ENCODE measurements at regions not wholly inside any gene's neighbourhood (a gene's known extent, or its start where the extent isn't known, plus 50 kb on each side); places are given as distances from the start of the nearest gene placed in this dataset.

GRCh38 chr5:23579566-23579965, 72.2 kb downstream of the PRDM9 start:
- WGBS (ENCODE audit: insufficient coverage, insufficient read length) = no CpG with 5 or more reads among the region's 3 CpGs
- H3K4me3 ChIP-seq (ENCODE audit: low read length) = no peak overlapping the region
- no peak for DNase-seq (ENCODE audit: low read depth, low spot score)
- H3K4me1 ChIP-seq (ENCODE audit: control insufficient read depth, insufficient read depth, low read length) = no peaks in the 10 kb centered on the region
- H3K9me3 ChIP-seq (ENCODE audit: control insufficient read depth, insufficient read depth, low read length) = no peaks in the 10 kb centered on the region
- H3K27ac ChIP-seq (ENCODE audit: low read length) = no peak overlapping the region
- H3K27me3 ChIP-seq (ENCODE audit: control insufficient read depth, insufficient read depth, low read length) = no peaks in the 10 kb centered on the region
- no peaks in the 10 kb centered on the region for H3K36me3 ChIP-seq (ENCODE audit: control insufficient read depth, insufficient read depth, low read length)

- no peak for DNase-seq (ENCODE audit: low read depth, low spot score)
- H3K27me3 ChIP-seq (ENCODE audit: control insufficient read depth, insufficient read depth, low read length) = no peaks in the 10 kb centered on the region
- H3K27ac ChIP-seq (ENCODE audit: low read length) = no peak overlapping the region
- no peaks in the 10 kb centered on the region for H3K36me3 ChIP-seq (ENCODE audit: control insufficient read depth, insufficient read depth, low read length)
- no CpG with 5 or more reads among the region's 3 CpGs for WGBS (ENCODE audit: insufficient coverage, insufficient read length)
- no peaks in the 10 kb centered on the region for H3K4me1 ChIP-seq (ENCODE audit: control insufficient read depth, insufficient read depth, low read length)
- no peaks in the 10 kb centered on the region for H3K9me3 ChIP-seq (ENCODE audit: control insufficient read depth, insufficient read depth, low read length)
- no peak overlapping the region for H3K4me3 ChIP-seq (ENCODE audit: low read length)
Observed at GRCh38 chr5:23583081-23583480, 75.7 kb downstream of the PRDM9 start.

- no peaks in the 10 kb centered on the region for H3K4me1 ChIP-seq (ENCODE audit: control insufficient read depth, insufficient read depth, low read length)
- H3K4me3 ChIP-seq (ENCODE audit: low read length) = no peak overlapping the region
- H3K27ac ChIP-seq (ENCODE audit: low read length) = no peak overlapping the region
- no peaks in the 10 kb centered on the region for H3K9me3 ChIP-seq (ENCODE audit: control insufficient read depth, insufficient read depth, low read length)
- no peaks in the 10 kb centered on the region for H3K27me3 ChIP-seq (ENCODE audit: control insufficient read depth, insufficient read depth, low read length)
- H3K36me3 ChIP-seq (ENCODE audit: control insufficient read depth, insufficient read depth, low read length) = no peaks in the 10 kb centered on the region
- DNase-seq (ENCODE audit: low read depth, low spot score) = no peak
- WGBS (ENCODE audit: insufficient coverage, insufficient read length) = no CpG with 5 or more reads among the region's 3 CpGs
Observed at GRCh38 chr5:23588841-23589326, 81.5 kb downstream of the PRDM9 start.

- 100% methylated on average over 2 of the region's 4 CpGs for WGBS (ENCODE audit: insufficient coverage, insufficient read length)
Observed at GRCh38 chr5:23591250-23591649, 83.8 kb downstream of the PRDM9 start.

GRCh38 chr5:23606927-23607326, 99.5 kb downstream of the PRDM9 start:
- Histone ChIP-seq H3K9me3 (ENCODE audit: control insufficient read depth, insufficient read depth, low read length) (no peaks in the 10 kb centered on the region), H3K36me3 (ENCODE audit: control insufficient read depth, insufficient read depth, low read length) (no peaks in the 10 kb centered on the region), H3K27me3 (ENCODE audit: control insufficient read depth, insufficient read depth, low read length) (no peaks in the 10 kb centered on the region), H3K4me3 (ENCODE audit: low read length) (no peak overlapping the region), H3K4me1 (ENCODE audit: control insufficient read depth, insufficient read depth, low read length) (no peaks in the 10 kb centered on the region), H3K27ac (ENCODE audit: low read length) (no peak overlapping the region)
- DNase-seq (ENCODE audit: low read depth, low spot score) = no peak
- WGBS (ENCODE audit: insufficient coverage, insufficient read length) = no CpG with 5 or more reads among the region's 2 CpGs

More at GRCh38 chr5:23591250-23591649, 83.8 kb downstream of the PRDM9 start:
- H3K4me3 ChIP-seq (ENCODE audit: low read length) = no peak overlapping the region
- no peaks in the 10 kb centered on the region for H3K9me3 ChIP-seq (ENCODE audit: control insufficient read depth, insufficient read depth, low read length)
- no peaks in the 10 kb centered on the region for H3K36me3 ChIP-seq (ENCODE audit: control insufficient read depth, insufficient read depth, low read length)
- no peak overlapping the region for H3K27ac ChIP-seq (ENCODE audit: low read length)
- no peaks in the 10 kb centered on the region for H3K4me1 ChIP-seq (ENCODE audit: control insufficient read depth, insufficient read depth, low read length)
- DNase-seq (ENCODE audit: low read depth, low spot score) = no peak
- H3K27me3 ChIP-seq (ENCODE audit: control insufficient read depth, insufficient read depth, low read length) = no peaks in the 10 kb centered on the region

- H3K27me3 ChIP-seq (ENCODE audit: control insufficient read depth, insufficient read depth, low read length) = no peaks in the 10 kb centered on the region
- H3K9me3 ChIP-seq (ENCODE audit: control insufficient read depth, insufficient read depth, low read length) = no peaks in the 10 kb centered on the region; the same call in 1 of the 2 replicates
- no CpG with 5 or more reads among the region's 2 CpGs for WGBS (ENCODE audit: insufficient coverage, insufficient read length)
- H3K4me3 ChIP-seq (ENCODE audit: low read length) = no peak overlapping the region
- DNase-seq (ENCODE audit: low read depth, low spot score) = no peak
- no peaks in the 10 kb centered on the region for H3K4me1 ChIP-seq (ENCODE audit: control insufficient read depth, insufficient read depth, low read length)
- no peaks in the 10 kb centered on the region for H3K36me3 ChIP-seq (ENCODE audit: control insufficient read depth, insufficient read depth, low read length)
- no peak overlapping the region for H3K27ac ChIP-seq (ENCODE audit: low read length)
Observed at GRCh38 chr5:23612701-23613100, 105.3 kb downstream of the PRDM9 start.

- H3K4me3 ChIP-seq (ENCODE audit: low read length) = no peak overlapping the region
- no peaks in the 10 kb centered on the region; the same call in 1 of the 2 replicates for H3K9me3 ChIP-seq (ENCODE audit: control insufficient read depth, insufficient read depth, low read length)
- H3K4me1 ChIP-seq (ENCODE audit: control insufficient read depth, insufficient read depth, low read length) = no peaks in the 10 kb centered on the region
- no CpG with 5 or more reads among the region's 1 CpG for WGBS (ENCODE audit: insufficient coverage, insufficient read length)
- H3K27ac ChIP-seq (ENCODE audit: low read length) = no peak overlapping the region
- no peaks in the 10 kb centered on the region for H3K36me3 ChIP-seq (ENCODE audit: control insufficient read depth, insufficient read depth, low read length)
- no peaks in the 10 kb centered on the region for H3K27me3 ChIP-seq (ENCODE audit: control insufficient read depth, insufficient read depth, low read length)
- no peak for DNase-seq (ENCODE audit: low read depth, low spot score)
Observed at GRCh38 chr5:23613566-23613965, 106.2 kb downstream of the PRDM9 start.

GRCh38 chr5:23614422-23614821, 107.0 kb downstream of the PRDM9 start:
- no peaks in the 10 kb centered on the region for H3K27me3 ChIP-seq (ENCODE audit: control insufficient read depth, insufficient read depth, low read length)

GRCh38 chr5:23626961-23627360, 119.6 kb downstream of the PRDM9 start:
- no peak overlapping the region for H3K4me3 ChIP-seq (ENCODE audit: low read length)
- DNase-seq (ENCODE audit: low read depth, low spot score) = no peak
- H3K27ac ChIP-seq (ENCODE audit: low read length) = no peak overlapping the region
- H3K4me1 ChIP-seq (ENCODE audit: control insufficient read depth, insufficient read depth, low read length) = no peaks in the 10 kb centered on the region
- H3K36me3 ChIP-seq (ENCODE audit: control insufficient read depth, insufficient read depth, low read length) = no peaks in the 10 kb centered on the region
- WGBS (ENCODE audit: insufficient coverage, insufficient read length) = no CpG with 5 or more reads among the region's 4 CpGs
- no peaks in the 10 kb centered on the region for H3K27me3 ChIP-seq (ENCODE audit: control insufficient read depth, insufficient read depth, low read length)
- no peaks in the 10 kb centered on the region for H3K9me3 ChIP-seq (ENCODE audit: control insufficient read depth, insufficient read depth, low read length)

More at GRCh38 chr5:23614422-23614821, 107.0 kb downstream of the PRDM9 start:
- H3K9me3 ChIP-seq (ENCODE audit: control insufficient read depth, insufficient read depth, low read length) = no peaks in the 10 kb centered on the region; the same call in 1 of the 2 replicates
- H3K4me1 ChIP-seq (ENCODE audit: control insufficient read depth, insufficient read depth, low read length) = no peaks in the 10 kb centered on the region
- no peaks in the 10 kb centered on the region for H3K36me3 ChIP-seq (ENCODE audit: control insufficient read depth, insufficient read depth, low read length)
- DNase-seq (ENCODE audit: low read depth, low spot score) = no peak
- WGBS (ENCODE audit: insufficient coverage, insufficient read length) = no CpG with 5 or more reads among the region's 1 CpG
- no peak overlapping the region for H3K27ac ChIP-seq (ENCODE audit: low read length)
- H3K4me3 ChIP-seq (ENCODE audit: low read length) = no peak overlapping the region

- DNase-seq (ENCODE audit: low read depth, low spot score) = no peak
- Histone ChIP-seq H3K9me3 (ENCODE audit: control insufficient read depth, insufficient read depth, low read length) (no peaks in the 10 kb centered on the region), H3K4me3 (ENCODE audit: low read length) (no peak overlapping the region), H3K27ac (ENCODE audit: low read length) (no peak overlapping the region), H3K4me1 (ENCODE audit: control insufficient read depth, insufficient read depth, low read length) (no peaks in the 10 kb centered on the region), H3K36me3 (ENCODE audit: control insufficient read depth, insufficient read depth, low read length) (no peaks in the 10 kb centered on the region), H3K27me3 (ENCODE audit: control insufficient read depth, insufficient read depth, low read length) (no peaks in the 10 kb centered on the region)
- no CpG with 5 or more reads among the region's 3 CpGs for WGBS (ENCODE audit: insufficient coverage, insufficient read length)
Observed at GRCh38 chr5:23627976-23628375, 120.6 kb downstream of the PRDM9 start.

- DNase-seq (ENCODE audit: low read depth, low spot score) = no peak
- H3K9me3 ChIP-seq (ENCODE audit: control insufficient read depth, insufficient read depth, low read length) = no peaks in the 10 kb centered on the region
- H3K4me3 ChIP-seq (ENCODE audit: low read length) = no peak overlapping the region
- H3K27me3 ChIP-seq (ENCODE audit: control insufficient read depth, insufficient read depth, low read length) = no peaks in the 10 kb centered on the region
- no CpG with 5 or more reads among the region's 2 CpGs for WGBS (ENCODE audit: insufficient coverage, insufficient read length)
- H3K27ac ChIP-seq (ENCODE audit: low read length) = no peak overlapping the region
- no peaks in the 10 kb centered on the region for H3K4me1 ChIP-seq (ENCODE audit: control insufficient read depth, insufficient read depth, low read length)
- no peaks in the 10 kb centered on the region for H3K36me3 ChIP-seq (ENCODE audit: control insufficient read depth, insufficient read depth, low read length)
Observed at GRCh38 chr5:23629396-23629795, 122.0 kb downstream of the PRDM9 start.
